OCI-LY3 (cell line): ENCODE measurements at regions not wholly inside any gene's neighbourhood (a gene's known extent, or its start where the extent isn't known, plus 50 kb on each side); places are given as distances from the start of the nearest gene placed in this dataset.

Experiments
- H2AFZ ChIP-seq: fragments of 200-600, 300-600 bp; shearing (Covaris generic); 2 replicates; pipeline ENCODE4 v1.6.0; 2014; ENCODE audit warnings: antibody characterized with exemption, low read depth, low read length
- H3K27ac ChIP-seq: fragments of 200-600, 300-600 bp; sonication (generic); 2 replicates; pipeline ENCODE4 v1.5.1; 2014; ENCODE audit warnings: mild to moderate bottlenecking, low read length, moderate library complexity, mixed read lengths
- H3K27me3 ChIP-seq: fragments of 200-600, 300-600 bp; sonication (generic); 2 replicates; pipeline ENCODE4 v1.6.1; 2014; ENCODE audit warnings: low read depth, low read length, mixed read lengths
- H3K36me3 ChIP-seq: fragments of 200-600, 300-600 bp; sonication (generic); replicated peaks from 2 replicates; pipeline ENCODE3; 2014; ENCODE audit warnings: low read depth, low read length, mixed read lengths
- H3K4me1 ChIP-seq: fragments of 300-600, 200-600 bp; sonication (generic); 2 replicates; pipeline ENCODE4 v1.6.1; 2014; ENCODE audit warnings: low read length, mixed read lengths
- H3K4me2 ChIP-seq: fragments of 200-600, 300-600 bp; sonication (generic); 2 replicates; pipeline ENCODE4 v1.6.1; 2014; ENCODE audit warnings: low read length, mixed read lengths
- H3K4me3 ChIP-seq: fragments of 300-600, 200-600 bp; sonication (generic); 2 replicates; pipeline ENCODE4 v1.5.1; 2014; ENCODE audit warnings: antibody characterized with exemption, mild to moderate bottlenecking, low read length, moderate library complexity
- H3K79me2 ChIP-seq: fragments of 300-600, 200-600 bp; shearing (Covaris generic); 2 replicates; pipeline ENCODE4 v1.6.1; 2014; ENCODE audit warnings: mild to moderate bottlenecking, low read length, mixed read lengths
- H3K9ac ChIP-seq: fragments of 300-600, 200-600 bp; shearing (Covaris generic); 2 replicates; pipeline ENCODE4 v1.6.0; 2014; ENCODE audit warnings: mild to moderate bottlenecking, low read length, moderate library complexity
- H3K9me3 ChIP-seq: fragments of 200-600, 300-600 bp; shearing (Covaris generic); 2 replicates; pipeline ENCODE4 v1.6.1; 2014; ENCODE audit warnings: low read length, mixed read lengths; ENCODE audit not compliant: insufficient read depth
- H4K20me1 ChIP-seq: fragments of 200-600, 300-600 bp; sonication (generic); 2 replicates; pipeline ENCODE4 v1.6.1; 2016; ENCODE audit warnings: low read length, mixed read lengths; ENCODE audit not compliant: insufficient read depth
- EZH2phosphoT487 ChIP-seq: fragments of 200-600 bp; shearing (Covaris generic); IDR thresholded peaks from 2 replicates; pipeline ENCODE4 v1.6.1; 2018; ENCODE audit warnings: antibody characterized with exemption, mixed run types, low read depth
- TF ChIP-seq, protein P1 (sequence below): fragments of 200-600, 300-600 bp; sonication (generic); IDR thresholded peaks from 2 replicates; pipeline ENCODE4 v1.5.1; 2014; ENCODE audit warnings: antibody characterized with exemption, low read length, low read depth

DNA sequence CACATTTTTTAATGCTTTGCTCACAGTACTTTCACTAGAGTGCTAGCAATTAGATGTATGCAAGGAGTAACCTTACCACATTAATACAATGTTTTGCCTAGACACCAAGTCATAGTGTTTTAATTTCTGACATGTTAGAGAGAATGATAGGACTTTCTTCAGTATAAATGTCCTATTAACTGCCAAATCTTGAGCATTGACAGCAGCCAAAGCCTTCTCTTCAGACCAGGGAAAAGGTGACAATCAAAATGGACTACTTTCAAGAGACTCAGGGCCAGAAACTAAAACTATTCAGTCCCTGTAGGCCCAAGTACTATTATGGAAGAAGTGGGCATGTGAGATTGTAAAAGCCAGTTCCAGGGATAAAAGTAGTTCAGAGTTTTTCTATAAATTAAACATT, 201.4 kb upstream of the PCDH15 start:
- Histone ChIP-seq H3K4me3 (no peak overlapping the region), H2AFZ (no peak overlapping the region), H3K9me3 (no peaks in the 10 kb centered on the region), H3K9ac (no peak overlapping the region), H3K79me2 (no peaks in the 10 kb centered on the region), H3K27ac (no peak overlapping the region), H3K4me1 (no peaks in the 10 kb centered on the region), H3K36me3 (no peaks in the 10 kb centered on the region), H4K20me1 (no peaks in the 10 kb centered on the region), H3K4me2 (no peak overlapping the region), H3K27me3 (no peaks in the 10 kb centered on the region)
- TF ChIP-seq, protein P1, sequence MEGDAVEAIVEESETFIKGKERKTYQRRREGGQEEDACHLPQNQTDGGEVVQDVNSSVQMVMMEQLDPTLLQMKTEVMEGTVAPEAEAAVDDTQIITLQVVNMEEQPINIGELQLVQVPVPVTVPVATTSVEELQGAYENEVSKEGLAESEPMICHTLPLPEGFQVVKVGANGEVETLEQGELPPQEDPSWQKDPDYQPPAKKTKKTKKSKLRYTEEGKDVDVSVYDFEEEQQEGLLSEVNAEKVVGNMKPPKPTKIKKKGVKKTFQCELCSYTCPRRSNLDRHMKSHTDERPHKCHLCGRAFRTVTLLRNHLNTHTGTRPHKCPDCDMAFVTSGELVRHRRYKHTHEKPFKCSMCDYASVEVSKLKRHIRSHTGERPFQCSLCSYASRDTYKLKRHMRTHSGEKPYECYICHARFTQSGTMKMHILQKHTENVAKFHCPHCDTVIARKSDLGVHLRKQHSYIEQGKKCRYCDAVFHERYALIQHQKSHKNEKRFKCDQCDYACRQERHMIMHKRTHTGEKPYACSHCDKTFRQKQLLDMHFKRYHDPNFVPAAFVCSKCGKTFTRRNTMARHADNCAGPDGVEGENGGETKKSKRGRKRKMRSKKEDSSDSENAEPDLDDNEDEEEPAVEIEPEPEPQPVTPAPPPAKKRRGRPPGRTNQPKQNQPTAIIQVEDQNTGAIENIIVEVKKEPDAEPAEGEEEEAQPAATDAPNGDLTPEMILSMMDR: no peak

GRCh38 chr10:55001422-55001821, 200.4 kb upstream of the PCDH15 start:
- Histone ChIP-seq H3K9ac (no peak overlapping the region), H3K36me3 (no peaks in the 10 kb centered on the region), H3K9me3 (no peaks in the 10 kb centered on the region), H3K27me3 (no peaks in the 10 kb centered on the region), H3K4me3 (no peak overlapping the region), H3K4me1 (no peaks in the 10 kb centered on the region), H3K79me2 (no peaks in the 10 kb centered on the region), H2AFZ (no peak overlapping the region), H3K27ac (no peak overlapping the region), H4K20me1 (no peaks in the 10 kb centered on the region), H3K4me2 (no peak overlapping the region)
- no peak for TF ChIP-seq EZH2phosphoT487

- H3K27me3 ChIP-seq: no peaks in the 10 kb centered on the region
- no peaks in the 10 kb centered on the region for H4K20me1 ChIP-seq
- H3K4me1 ChIP-seq: no peaks in the 10 kb centered on the region
- H3K9ac ChIP-seq: no peak overlapping the region
- no peak for TF ChIP-seq EZH2phosphoT487
- TF ChIP-seq, protein P1: no peak
- H3K79me2 ChIP-seq: no peaks in the 10 kb centered on the region
- no peak overlapping the region for H3K27ac ChIP-seq
- H3K4me3 ChIP-seq: no peak overlapping the region
- H3K4me2 ChIP-seq: no peak overlapping the region
- H3K36me3 ChIP-seq: no peaks in the 10 kb centered on the region
- no peaks in the 10 kb centered on the region for H3K9me3 ChIP-seq
- 0 out of 2 replicates have a peak overlapping the region, but pooled peaks have one; percentile 7 for H2AFZ ChIP-seq
These were observed 192.1 kb upstream of the PCDH15 start for GRCh38 chr10:54993148-54993547.

DNA sequence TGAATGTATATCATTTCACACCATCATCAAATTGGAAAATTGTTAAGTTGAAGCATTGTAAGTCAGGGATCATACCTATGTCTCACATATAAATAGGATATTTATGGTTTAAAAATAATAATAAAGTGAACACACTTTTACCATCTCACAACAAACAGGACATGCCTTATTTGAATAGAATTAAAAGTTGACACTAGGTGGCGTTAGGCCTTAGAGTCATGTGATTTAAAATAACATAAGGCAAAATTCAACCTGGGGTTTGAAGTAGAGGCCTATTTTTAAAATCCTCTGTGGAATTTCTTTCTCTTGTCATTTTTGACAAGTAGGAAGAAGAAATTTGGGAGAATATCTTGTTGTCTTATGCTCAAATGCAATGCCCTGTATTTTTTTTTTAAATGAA, 184.7 kb upstream of the PCDH15 start:
- Histone ChIP-seq H3K4me2 (no peak overlapping the region), H3K9ac (no peak overlapping the region), H3K27me3 (no peaks in the 10 kb centered on the region), H4K20me1 (no peaks in the 10 kb centered on the region), H3K4me3 (no peak overlapping the region), H3K27ac (no peak overlapping the region), H3K9me3 (no peaks in the 10 kb centered on the region), H3K36me3 (no peaks in the 10 kb centered on the region), H3K79me2 (no peaks in the 10 kb centered on the region), H3K4me1 (no peaks in the 10 kb centered on the region), H2AFZ (no peak overlapping the region; the same call in 1 of the 2 replicates)
- no peak for TF ChIP-seq EZH2phosphoT487
- TF ChIP-seq, protein P1: peak; percentile 42

DNA sequence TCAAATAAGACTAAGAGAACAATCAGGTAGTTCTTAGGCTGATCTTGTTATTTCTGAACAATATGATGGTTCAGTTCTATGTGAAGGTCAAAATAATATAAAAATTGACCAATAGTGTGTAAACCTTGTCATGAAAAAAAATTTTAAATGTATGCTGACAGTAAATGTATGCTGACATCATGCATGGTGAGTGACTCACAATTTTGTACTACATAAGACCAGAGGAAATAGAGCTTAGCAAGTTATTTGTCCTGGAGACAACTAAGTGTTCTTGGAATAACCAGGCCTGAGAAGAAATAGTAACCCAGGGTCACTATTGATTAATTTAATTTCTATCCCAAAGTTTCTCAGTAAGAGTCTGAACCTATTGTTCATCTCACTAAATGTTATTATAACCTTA, 182.2 kb upstream of the PCDH15 start:
- Histone ChIP-seq H2AFZ (no peak overlapping the region), H3K27ac (no peak overlapping the region), H3K4me2 (no peak overlapping the region), H3K36me3 (no peaks in the 10 kb centered on the region), H3K9ac (no peak overlapping the region), H3K9me3 (no peaks in the 10 kb centered on the region), H3K79me2 (no peaks in the 10 kb centered on the region), H4K20me1 (no peaks in the 10 kb centered on the region), H3K4me1 (no peaks in the 10 kb centered on the region), H3K27me3 (no peaks in the 10 kb centered on the region), H3K4me3 (no peak overlapping the region)
- TF ChIP-seq, protein P1: no peak
- TF ChIP-seq EZH2phosphoT487: no peak
